ENCODE measurements at regions not wholly inside any gene's neighbourhood (a gene's known extent, or its start where the extent isn't known, plus 50 kb on each side); places are given as distances from the start of the nearest gene placed in this dataset.

DNA sequence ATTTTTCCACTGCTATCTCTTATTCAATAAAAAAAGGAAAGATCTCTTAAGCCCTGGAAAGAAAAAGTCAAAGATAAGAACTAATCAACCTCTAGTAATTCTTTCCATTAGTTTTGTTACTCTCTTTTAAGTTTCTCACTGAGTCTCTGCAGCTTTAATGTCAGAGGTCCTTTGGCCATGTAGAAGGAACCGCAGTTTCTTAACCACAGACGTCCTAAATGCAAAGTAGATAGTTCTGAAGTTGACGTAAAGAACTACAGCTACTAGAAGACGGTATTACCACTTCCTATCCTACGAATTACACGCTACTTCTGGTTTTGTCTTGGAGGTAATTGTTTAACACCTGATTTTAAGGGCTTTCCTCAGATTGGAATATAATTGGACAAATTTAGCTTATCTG lies 325.9 kb downstream of the ANKRD50 start:
- TF ChIP-seq EP300 (IDR thresholded peaks at IDR 0.05; ENCODE audit: borderline replicate concordance in 1 of 2, low read depth in 1 of 2, low read length in 1 of 2) (no peak), RAD21 (IDR thresholded peaks at IDR 0.05; ENCODE audit: low read length) (no peak), MAX (IDR thresholded peaks at IDR 0.05; ENCODE audit: low read depth) (no peak), GABPA (IDR thresholded peaks at IDR 0.05; ENCODE audit: low read depth) (no peak), SIN3A (IDR thresholded peaks at IDR 0.05; ENCODE audit: borderline replicate concordance, low read depth, low read length) (no peak), SMC3 (IDR thresholded peaks at IDR 0.05; ENCODE audit: low read depth, low read length) (no peak), CHD2 (IDR thresholded peaks at IDR 0.05; ENCODE audit: low read length, partially characterized antibody) (no peak), FOSL2 (IDR thresholded peaks at IDR 0.05; ENCODE audit: borderline replicate concordance, low read depth) (no peak), POLR2AphosphoS5 (IDR thresholded peaks at IDR 0.05; ENCODE audit: low read depth, low read length) (no peak), REST (IDR thresholded peaks at IDR 0.05; ENCODE audit: low read depth, low read length) (no peak), NRF1 (IDR thresholded peaks at IDR 0.05; ENCODE audit: low read depth, low read length) (no peak), RFX5 (IDR thresholded peaks at IDR 0.05; ENCODE audit: low read length) (no peak)
- TF ChIP-seq, protein P1, sequence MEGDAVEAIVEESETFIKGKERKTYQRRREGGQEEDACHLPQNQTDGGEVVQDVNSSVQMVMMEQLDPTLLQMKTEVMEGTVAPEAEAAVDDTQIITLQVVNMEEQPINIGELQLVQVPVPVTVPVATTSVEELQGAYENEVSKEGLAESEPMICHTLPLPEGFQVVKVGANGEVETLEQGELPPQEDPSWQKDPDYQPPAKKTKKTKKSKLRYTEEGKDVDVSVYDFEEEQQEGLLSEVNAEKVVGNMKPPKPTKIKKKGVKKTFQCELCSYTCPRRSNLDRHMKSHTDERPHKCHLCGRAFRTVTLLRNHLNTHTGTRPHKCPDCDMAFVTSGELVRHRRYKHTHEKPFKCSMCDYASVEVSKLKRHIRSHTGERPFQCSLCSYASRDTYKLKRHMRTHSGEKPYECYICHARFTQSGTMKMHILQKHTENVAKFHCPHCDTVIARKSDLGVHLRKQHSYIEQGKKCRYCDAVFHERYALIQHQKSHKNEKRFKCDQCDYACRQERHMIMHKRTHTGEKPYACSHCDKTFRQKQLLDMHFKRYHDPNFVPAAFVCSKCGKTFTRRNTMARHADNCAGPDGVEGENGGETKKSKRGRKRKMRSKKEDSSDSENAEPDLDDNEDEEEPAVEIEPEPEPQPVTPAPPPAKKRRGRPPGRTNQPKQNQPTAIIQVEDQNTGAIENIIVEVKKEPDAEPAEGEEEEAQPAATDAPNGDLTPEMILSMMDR (IDR thresholded peaks at IDR 0.05) = no peak

All from SK-N-SH (cell line).